Stimulated activated CD4-positive, alpha-beta T cell treated with anti-CD3 and anti-CD28 coated beads, Interleukin-2, amount 100 ng/mL, for 48 hours (primary cell): ENCODE measurements at regions not wholly inside any gene's neighbourhood (a gene's known extent, or its start where the extent isn't known, plus 50 kb on each side); places are given as distances from the start of the nearest gene placed in this dataset.
"Not testable (repeated sequence)": the region's sequence is repeated elsewhere in the genome, so short reads cannot be mapped to it uniquely, and the experiment has no call there.

Source experiments
- DNase-seq, 2 donors: peaks; one replicate each; pipeline ENCODE4 v3.0.0-alpha.2; 2020

DNA sequence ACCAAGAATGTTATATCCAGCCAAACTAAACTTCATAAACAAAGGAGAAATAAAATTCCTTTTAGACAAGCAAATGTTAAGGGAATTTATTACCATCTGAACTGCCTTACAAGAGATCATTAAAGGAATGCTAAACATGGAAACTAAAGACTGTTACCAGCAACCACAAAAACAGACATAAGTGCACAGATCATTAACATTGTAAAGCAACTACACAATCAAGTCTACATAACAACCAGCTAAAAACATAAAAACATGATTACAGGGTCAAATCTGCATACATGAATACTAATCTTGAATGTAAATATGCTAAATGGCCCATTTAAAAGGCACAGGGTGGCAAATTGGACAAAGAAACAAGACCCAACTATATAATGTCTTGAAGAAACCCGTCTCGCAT lies 211.0 kb upstream of the PBX1 start:
- no peak for DNase-seq

DNA sequence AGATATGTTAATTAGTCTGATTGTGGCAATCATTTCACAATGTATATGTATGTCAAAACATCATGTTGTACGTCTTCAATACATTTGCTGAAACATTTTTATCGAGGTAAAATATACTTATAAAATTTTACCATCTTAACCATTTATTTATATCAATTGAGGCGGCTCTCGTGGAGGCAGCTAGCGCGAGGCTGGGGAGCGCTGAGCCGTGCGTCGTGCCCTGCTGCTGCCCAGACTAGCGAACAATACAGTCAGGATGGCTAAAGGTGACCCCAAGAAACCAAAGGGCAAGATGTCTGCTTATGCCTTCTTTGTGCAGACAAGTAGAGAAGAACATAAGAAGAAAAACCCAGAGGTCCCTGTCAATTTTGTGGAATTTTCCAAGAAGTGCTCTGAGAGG lies 202.5 kb upstream of the PBX1 start:
- no peak for DNase-seq

DNA sequence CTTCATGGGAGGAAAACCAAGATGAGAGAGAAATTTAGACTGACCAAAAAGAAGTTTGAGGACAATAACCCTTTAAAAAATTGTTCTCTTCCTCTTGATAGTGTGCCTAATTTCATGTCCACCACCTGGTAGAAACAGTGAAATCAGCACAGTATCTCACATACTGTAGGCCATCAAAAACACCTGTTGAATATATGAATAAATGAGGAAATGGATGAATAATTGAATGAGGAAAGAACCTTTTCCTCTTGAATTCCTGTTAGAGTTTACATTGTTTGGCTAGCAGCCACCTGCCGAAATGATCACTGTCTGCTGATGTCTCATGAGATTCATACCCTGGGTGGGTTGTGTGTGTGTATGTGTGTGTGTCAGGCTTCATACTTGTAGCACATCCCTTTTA lies 198.7 kb upstream of the PBX1 start:
- DNase-seq = no peak

DNA sequence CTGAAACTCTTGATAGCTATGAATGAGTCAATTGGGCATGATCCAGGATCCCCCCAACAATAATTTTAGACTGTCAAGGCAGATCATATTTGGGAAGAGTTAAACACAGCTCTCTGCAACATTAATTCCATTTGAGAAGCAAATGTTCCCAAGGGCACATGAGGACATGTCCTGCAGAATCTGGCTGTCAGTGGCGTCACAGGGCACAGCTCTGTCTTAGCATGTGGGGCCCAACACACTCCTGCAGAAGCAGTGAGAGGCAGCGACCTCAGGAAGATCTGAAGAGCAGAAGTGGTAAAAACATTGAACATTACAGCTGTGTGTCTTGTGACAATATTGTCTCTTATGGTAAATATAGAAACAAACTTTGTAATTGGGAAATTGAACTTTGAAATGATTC lies 197.1 kb upstream of the PBX1 start:
- no peak for DNase-seq

DNA sequence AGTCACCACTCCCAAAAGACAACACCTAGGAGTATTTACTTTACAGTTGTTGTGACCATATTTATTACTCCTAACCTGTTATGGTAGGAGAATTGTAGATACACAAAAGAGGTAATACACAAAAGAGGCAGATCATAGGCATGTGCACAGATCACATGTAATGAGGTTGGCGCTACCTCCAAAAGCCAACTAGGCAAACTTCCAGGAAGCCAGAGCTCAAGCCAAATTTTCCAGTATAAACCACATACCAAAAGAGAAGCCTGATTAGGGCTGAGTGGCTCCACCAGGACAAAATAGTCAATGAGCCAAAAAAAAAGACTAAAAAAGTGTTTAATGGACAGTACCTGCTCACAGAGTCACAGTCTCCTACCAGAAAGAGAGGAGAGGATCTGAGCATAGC lies 195.0 kb upstream of the PBX1 start:
- DNase-seq = no peak

DNA sequence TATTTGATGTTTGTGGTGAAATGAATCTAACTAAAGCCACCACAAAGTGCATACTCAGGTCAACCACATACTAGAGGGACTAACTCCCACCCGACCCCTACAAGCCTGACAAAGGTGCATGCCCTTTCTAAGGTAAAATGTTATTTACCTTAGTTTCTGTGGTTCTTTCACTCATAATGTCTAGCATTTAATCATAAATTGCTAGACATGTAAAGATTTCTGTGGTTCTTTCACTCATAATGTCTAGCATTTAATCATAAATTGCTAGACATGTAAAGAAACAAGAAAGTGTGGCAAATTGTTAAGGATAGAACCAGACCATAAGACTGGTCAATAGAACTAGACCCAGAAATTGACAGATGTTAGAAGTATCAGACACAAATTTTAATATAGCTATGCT lies 193.0 kb upstream of the PBX1 start:
- DNase-seq = no peak

DNA sequence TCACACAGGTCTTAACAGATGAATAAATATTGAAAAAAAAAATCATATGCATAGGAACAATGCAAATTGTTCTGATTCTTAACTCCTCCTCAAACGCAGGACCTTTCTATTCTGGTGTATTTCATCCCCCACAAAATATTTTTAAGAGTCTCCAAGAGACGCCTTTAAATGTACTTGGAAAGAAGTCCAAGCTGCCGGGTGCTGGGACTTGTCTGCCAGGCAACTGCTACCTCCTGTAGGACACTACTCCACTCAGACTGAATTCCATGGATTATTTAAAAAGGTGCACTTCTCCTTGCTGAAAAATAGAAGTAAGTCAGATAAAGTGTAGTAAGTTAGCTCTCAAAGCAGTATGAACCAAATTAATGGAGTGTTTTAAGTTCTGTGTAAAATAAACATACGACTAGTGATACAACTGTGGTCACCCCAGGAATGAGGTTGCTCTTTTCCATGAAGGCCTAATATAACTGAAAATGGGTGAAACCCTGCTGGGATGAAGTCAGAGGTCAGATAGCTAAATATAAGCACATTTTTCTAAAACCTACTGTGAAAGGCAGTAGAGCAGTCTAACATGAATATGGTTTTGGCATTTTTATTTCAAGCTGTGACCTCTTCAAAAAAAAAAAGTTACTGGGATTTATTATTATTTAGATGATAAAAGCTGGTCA lies 189.2 kb upstream of the PBX1 start:
- no peak for DNase-seq

DNA sequence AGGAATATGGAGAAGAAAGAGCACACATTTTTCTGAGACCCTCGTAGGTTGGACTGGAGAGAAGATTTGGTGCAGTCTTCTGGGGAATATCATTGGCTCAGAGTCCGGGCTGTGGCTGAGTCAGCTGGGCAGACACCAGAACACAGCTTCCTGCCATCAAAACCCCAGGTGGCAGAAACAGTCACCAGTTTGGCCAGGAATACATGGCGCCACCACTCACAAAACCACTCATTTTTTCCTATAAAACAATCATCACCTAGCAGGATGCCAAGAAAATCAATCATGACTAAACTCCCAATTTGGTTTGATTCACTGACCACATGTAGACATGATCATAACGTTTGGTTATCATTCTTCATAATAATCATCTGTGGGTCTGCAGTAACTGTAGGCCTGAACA lies 178.1 kb upstream of the PBX1 start:
- DNase-seq = no peak

DNA sequence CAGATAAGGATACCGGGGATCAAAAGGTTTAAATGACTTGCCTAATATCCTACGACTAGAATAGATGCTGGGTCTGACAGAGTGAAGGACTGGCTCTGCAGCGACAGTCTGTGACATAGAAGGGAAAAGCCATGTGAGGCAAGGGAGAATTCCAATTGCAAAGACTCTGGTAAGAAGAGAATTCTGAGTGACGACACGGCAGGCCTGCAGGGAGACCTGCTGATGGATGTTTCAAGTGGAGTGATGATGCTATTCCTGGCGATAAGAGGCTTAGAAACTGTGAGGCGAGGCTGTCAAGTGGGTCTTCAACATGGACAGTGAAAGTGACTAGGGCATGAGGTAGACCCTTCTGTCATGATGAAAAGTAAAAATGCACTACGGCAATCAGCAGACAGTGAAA lies 176.6 kb upstream of the PBX1 start:
- DNase-seq = no peak

DNA sequence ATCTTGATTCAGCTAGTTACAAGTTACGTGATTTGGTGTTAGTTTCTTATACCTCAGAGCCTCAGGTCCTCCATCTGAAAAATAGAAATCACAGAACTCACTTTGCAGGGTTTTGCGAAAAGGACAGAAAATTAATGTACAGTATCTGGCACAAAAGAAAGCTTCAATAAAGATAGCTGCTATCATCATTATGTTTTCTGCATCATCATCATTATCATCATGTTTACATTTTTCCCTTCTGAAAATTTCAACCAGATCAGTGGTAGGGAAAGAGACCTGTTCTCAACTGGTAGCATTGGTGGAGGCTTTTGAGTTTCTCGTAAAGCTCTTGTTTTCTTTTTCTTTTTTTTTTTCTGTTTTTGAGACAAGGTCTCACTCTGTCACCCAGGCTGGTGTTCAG lies 174.7 kb upstream of the PBX1 start:
- no peak for DNase-seq

DNA sequence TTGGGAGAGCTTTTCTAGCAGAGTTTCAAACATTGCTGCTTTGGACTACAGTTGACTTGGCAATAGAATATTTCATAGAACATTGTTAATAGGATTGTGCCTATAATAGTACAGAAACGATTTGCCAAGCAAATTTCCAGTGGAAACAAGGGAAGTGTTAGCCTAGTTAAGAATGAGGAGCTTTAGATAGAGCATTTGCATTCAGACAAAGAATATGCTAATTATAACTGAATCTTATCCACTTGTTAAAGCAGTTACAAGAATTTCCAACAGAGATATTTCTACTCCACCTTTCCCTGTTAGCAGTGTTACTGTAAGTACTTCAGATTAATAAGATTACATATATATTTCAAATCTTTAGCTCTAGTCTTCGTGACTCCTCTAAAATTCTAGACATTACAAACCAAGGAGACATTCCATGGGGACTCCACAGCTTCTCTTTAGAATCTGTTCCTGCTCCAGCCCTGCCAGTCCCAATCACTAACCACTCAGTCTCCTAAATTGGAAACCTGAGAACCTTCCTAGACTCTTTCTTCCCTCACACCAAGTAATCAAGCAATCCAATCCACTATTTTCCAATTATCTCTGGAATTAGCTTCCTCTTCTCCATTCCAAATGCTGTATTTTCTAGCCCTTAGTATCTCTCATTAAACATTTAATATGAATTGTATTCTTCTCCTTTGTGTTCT lies 141.8 kb upstream of the PBX1 start:
- no peak for DNase-seq

DNA sequence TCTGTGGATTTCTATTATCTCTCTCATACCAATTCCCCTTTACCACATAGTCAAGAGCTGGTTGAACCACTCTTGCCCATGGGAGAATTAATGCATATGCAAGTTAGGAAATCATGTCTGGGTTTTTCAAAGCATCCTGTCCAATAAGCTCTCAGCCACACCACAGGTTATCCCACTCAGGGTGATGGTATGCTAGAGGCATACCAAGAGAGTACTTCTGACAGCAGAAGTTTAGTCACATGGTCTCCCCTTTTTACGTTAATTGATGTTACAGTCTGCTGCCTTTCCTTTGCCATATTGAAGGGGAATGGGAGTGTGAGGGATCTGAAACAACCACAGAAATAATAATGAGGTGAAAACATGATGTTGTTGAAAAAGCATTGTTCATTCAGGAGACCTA lies 135.8 kb upstream of the PBX1 start:
- no peak for DNase-seq

DNA sequence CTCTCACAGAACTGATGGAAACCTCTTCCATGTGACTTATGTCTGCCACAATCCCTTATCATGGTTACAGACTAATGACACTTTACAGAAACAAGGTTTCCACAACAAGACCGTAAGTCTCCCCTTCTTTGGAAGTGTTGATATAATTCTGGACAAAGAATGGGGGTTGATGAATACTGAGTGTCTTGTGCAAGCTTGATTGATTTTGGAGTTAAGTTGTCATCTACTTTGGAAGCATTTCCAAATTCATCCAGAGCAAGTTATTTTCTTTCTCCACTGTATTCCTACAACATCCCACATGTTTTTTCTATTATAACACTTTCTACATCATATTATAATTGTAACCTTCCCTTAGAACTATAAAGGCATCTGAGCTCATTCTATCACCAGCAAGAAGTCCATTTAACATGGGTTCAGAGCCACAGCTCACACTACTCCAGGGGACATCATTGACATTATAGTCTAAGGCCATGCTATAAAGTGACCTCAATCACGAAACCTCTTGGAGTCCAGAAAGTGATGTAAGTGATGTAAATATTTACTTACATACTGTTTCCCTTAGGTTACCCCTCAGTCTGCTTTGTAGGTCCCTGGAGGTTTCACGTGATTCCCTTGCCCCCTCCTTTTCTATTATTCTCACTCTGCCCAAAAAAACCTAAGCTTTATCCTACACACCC lies 125.7 kb upstream of the PBX1 start:
- no peak for DNase-seq

DNA sequence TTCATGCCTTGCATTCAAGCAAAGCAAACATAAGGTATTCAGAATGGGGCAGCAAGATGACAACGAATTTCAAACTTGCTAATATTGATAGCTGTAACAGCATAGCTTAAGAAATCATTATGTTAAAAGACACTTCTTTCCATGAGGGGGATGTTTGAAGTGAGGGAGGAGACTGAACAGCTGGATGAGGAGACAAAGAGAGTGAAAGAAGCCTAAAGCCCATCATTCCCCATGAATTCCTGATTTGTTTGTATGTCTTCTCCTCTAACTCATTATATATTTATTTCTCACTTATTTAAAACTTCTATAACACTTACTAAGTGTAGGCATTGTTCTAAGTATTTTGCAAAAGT lies 125.2 kb upstream of the PBX1 start:
- no peak for DNase-seq

DNA sequence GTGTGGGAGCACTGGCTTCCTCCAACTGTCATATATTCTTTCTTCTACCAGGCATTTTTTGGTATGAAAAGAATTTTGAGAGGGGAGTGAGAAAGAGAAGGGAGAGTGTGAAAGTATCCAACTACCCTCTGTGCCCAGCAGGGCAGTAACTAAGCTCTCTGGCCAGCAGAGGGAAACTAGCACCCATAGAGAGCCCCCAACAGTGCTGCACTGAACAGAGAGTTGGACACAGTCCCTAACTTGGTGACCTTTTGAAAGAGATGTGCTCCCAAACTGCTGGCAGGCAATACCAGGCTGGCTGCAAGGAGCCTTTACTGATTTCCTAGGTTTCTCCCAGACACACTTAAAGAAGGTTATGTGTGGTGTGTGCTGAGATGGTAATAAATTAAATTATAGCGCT lies 118.8 kb upstream of the PBX1 start:
- DNase-seq = no peak

DNA sequence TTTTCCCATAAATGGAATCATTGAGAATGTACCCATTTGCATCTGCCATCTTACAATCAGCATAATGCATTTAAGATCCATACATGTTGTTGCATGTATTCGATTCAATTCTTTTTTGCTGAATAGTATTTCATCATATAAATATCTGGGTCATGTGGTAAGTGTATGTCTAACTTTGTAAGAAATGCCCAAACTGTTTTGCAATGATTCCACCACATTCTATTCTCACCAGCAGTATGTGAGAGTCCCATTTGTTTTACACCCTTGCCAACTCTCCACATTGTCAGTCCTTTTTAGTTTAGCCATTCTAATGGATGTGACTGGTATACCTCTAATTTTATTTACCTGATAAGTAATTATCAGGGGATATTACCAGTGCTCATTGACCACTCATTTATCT lies 115.8 kb upstream of the PBX1 start:
- DNase-seq = no peak

DNA sequence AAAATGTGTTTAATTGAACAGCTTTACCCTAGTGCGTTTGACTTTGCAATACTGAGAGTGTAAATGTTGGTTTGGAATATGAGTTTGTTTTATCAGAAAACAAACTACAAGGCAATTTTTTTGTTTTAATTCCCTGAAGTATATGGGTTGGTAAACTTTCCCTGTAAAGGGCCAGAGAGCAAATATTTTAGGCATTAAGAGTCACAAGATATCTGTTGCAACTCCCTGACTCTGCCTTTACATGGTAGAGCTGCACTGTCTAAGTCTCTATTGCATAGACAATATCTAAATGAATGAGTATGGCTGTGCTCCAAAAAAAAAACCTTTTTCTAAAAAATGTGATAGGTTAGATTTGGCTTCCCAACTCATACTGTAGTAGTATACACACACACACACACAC lies 115.1 kb upstream of the PBX1 start:
- DNase-seq = no peak

DNA sequence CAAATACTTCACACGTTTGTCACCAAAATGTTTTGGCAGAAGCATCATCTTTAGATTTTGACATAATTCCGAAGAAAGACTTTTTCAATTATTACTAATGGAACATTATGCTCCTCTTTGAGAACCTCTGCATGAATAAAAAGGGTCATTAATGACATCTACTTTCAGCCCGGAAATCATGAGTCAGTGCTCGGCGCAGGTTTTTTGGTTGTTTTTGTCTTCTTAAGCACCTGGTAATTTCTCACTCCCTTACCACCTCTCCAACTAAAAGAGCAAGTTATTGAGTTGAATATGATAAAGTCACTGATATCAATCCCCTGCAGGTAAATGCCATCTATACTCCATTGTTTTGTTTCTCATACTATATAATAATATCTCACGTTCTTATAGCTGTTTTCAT lies 113.0 kb upstream of the PBX1 start:
- no peak for DNase-seq

DNA sequence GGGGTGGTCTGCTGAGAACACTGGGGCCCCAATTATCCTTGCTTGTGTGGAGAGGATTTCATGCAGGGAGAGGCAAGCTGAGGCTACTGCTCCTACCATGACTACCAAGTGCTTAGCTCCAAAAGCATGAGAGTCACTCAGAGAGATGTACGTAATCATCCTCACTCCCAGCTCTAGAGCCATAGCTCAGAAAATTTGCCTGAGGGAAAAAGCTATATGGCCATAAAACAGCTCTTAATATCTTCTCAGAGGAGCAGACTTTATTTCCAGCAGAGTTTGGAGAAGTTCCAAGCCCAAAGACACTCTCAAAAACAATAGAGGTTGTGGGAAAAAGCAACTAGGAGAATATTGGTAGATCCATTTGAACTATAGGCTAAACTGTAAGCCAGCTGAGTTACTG lies 106.4 kb upstream of the PBX1 start:
- DNase-seq = no peak

DNA sequence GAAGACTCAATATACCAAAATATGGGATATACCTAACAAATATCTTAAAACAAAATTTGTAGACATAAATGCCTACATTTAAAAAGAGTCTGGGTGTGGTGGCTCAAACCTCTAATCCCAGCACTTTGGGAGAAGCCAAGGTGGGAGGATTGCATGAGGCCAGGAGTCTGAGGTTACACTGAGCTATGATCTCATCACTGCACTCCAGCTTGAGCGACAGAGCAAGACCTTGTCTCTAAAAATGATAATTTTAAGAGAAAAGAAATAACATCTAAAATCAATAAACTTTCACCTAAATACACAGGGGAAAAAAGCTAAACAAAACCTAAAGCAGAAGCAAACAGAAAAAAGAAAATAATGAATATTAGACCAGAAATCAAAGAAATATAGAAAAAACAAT lies 102.7 kb upstream of the PBX1 start:
- no peak for DNase-seq

DNA sequence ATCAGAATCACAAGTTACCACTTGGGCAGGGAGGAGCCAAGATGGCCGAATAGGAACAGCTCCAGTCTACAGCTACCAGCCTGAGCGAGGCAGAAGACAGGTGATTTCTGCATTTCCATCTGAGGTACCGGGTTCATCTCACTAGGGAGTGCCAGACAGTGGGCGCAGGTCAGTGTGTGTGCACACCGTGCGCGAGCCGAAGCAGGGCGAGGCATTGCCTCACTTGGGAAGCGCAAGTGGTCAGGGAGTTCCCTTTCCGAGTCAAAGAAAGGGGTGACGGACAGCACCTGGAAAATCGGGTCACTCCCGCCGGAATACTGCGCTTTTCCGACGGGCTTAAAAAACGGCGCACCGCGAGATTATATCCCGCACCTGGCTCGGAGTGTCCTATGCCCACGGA lies 99.8 kb upstream of the PBX1 start:
- DNase-seq = not testable (repeated sequence)

DNA sequence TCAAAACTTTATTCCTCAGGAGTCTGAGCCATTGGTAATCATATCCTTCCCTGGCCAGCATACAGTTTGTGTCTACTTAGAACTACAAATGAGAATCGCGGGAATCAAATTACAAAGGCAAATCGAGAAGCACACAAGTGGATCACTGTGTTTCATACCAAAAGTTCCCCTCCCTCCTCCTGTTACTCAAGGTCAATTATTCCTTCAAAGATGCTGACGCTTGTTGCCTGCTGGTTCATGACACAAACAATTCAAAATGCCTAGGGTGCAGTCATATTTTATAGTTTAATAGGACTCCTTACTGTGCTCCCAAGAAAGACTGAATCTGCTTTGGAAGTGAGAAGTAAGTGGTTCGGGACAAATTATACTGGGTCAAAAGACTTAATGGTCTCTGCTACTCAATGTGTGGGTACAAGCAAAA lies 93.0 kb upstream of the PBX1 start:
- DNase-seq = no peak

DNA sequence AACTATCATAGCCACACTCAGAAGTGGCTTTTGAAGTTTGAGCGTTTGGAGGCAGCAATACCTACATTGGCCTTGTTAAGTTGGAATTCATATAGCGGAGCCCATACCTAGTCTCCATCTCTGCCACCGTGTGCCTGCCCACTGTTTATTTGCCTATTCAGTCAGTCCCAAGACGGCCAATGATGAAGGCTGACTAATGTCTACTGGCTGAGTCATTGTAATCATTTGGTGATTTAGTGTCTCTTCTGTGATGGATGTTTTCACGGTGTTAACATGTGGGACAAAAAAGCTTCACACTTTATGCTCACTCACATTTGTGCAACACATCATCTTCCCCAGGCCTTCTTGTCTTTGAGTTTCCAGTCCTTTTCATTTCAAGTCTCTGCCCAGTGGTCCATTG lies 92.6 kb upstream of the PBX1 start:
- DNase-seq = no peak

DNA sequence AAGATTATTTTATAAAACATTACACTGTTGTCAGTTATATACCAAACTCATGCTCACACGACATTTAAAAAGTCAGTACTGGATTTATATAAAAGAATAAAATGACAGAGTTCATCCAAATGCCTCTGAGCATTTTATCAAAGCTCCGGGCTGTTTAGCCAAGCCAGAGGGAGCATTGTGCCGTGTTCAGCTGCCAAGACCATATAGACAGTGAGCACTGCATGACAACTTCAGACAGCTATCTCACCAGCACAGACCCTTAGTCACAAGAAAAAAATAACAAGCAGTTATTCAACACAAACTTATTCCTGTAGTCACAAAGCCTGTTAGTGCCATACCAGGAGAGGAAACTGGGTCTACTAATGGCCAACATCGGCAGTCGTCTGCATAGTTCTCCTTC lies 88.0 kb upstream of the PBX1 start:
- no peak for DNase-seq

DNA sequence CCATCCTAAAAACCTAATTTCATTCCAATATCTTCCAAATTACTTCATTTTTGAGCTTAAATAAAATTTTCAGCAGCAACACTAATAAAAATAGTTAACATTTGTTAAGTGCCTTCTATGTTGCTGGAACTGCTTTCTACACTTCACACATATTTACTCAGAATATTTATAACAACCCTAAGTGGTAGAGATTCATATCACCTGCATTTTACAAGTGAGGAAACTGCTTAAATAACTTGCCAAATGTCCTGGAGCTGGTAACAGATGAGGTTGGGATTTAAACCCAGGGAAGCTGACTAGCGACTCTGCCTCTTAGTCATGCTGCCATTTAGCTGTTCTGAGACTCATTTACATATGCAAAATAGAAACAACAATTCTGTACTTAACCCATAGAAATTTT lies 86.1 kb upstream of the PBX1 start:
- DNase-seq = no peak
